CD4-positive, alpha-beta T cell treated with Interleukin-12 subunit alpha and Interleukin-12 subunit beta, for 1 hour (primary cell): ENCODE measurements at regions not wholly inside any gene's neighbourhood (a gene's known extent, or its start where the extent isn't known, plus 50 kb on each side); places are given as distances from the start of the nearest gene placed in this dataset.

Source experiments
- DNase-seq: peaks from one replicate; pipeline ENCODE4 v3.0.0-alpha.2; 2020

DNA sequence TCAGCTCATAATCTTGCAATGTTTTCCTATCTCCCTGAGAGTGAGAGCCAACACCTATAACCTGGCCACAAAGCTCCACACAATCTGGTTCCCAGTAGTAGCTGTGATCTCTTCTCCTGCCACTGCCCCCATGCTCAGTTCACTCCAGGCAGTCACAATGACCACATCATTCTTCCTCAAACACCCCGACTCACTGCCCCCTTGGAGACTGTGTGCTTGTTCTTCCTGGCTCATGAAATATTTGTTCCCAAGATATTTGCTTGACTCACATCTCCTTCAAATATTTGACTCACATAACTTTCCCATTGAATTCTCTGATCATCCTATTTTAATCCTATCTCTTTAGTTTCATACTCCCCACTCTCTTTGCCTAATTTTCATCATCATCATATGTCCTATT lies 173.7 kb downstream of the AREG start:
- DNase-seq: no peak

DNA sequence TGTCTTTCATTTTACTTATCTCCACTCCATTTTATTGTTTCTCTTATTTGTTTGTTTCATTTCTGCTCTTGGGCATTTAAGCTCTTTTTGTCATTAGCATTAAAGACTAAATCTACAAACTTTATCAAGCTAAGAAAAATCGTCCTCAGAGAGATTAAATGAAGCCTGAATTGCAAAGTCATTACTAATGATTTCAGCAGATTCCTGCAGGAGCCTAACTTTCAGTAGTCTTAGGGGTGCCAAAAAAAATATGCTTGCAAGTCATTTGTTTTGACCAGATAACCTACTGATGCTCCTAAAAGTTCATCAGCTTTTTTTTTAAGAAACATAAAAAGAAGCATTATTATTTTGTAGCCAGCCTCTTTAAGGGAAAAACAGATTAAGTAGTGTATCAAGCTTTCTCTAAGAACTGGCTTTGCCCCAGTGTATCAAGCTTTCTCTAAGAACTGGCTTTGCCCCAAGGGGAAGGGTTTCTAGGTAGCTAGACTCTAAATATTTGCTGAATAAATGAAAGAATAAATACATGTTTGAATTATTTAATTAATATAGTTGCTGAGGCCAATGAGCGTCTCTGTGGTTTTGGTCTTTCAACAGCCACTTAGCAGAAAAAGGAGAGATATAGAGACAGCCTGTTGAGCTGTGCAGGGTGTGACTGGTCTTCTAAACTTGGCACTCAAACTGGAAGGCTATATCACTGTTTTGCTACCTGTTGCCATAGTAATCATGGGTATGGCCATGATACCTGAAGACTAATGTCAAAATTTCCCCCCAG lies 174.2 kb downstream of the BTC start:
- no peak for DNase-seq

DNA sequence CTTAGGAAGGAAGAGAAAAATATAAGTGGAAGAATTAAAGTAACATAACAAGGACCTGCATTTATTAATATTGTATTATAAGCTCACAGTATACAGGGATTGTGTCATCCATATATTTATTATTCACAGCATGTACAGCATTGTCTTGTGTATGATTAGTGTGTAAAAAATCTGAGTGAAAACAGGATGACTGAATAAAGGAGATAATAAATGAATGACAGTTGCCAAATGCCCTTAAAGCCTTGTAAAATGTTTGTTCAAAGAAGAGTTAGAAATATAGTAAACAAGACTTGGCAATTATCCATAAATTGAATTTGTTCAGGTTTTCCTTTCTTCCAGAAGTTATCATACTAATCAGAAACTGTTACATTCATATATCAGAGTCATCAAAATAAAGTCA lies 172.7 kb downstream of the BTC start:
- no peak for DNase-seq

DNA sequence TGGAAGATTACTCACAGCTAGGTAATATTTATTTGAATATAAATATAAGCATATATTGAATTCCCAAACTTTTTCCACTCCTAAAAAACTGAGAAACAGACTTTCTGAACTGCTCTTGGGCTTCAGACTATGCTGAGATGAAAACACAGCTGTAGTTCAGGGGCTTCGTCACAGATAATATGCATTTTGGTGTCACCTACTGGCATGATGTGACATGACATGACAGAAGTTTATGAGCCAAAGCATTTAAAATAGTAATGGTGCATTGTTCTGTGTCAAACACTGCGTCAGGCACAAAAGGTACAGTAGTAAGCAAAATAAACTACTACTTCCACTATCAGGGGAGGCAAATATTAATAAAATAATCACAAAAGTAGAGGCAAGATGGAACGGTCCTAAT lies 171.3 kb downstream of the BTC start:
- peak; percentile 36 for DNase-seq

DNA sequence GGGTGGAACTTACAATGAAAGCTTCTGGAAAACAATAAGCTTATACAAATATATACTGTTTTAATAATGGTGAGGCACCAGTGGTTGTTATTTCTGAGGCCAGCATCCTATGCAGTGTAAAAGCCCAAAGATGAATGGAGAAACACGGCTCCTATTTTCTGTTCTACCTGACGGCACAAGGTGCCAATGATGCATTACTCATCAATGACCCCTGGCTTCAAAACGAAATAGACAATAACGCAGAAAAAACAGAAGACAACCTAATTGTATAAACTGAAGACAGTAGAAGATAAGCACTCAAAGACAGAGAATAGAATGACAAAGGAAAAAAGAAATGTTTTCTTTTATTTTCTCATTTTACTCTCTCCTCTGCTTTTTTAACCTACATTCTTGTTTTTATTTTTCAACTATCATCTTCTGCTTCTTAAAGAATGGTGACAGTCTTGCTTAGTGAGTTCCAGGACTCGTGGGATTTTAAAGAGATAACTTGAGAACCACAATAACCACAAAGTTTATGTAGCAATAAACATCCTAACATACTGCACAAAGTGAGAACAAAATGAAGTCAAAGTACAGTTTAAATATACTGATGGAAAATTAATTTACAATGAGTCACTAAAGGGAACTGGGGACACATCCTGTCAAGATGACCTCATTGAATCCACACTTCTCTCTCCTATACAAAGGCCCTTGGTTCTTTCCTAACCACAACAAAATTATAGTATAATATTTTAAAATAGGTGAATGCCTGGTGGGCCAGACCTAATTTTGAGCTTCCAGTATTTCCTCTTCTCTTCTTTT lies 169.8 kb downstream of the BTC start:
- no peak for DNase-seq

DNA sequence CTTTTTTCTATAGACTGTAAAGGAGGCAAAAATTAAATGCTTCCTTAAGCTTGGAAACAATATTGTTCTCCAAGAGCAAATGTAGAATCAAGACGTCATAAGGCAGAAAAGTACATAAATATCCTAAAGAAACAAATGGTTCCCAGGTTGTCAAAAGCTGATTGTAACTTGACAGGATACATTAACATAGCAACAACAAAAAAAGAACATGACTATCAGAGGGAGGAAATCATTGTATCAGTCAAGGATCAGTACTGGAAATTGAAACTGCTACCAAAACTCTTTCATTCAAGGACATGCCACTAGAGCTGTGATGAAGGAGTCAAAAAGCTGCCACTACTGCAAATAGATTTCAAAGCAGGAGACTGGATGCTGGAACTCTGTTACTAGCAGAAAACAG lies 168.3 kb downstream of the BTC start:
- no peak for DNase-seq

DNA sequence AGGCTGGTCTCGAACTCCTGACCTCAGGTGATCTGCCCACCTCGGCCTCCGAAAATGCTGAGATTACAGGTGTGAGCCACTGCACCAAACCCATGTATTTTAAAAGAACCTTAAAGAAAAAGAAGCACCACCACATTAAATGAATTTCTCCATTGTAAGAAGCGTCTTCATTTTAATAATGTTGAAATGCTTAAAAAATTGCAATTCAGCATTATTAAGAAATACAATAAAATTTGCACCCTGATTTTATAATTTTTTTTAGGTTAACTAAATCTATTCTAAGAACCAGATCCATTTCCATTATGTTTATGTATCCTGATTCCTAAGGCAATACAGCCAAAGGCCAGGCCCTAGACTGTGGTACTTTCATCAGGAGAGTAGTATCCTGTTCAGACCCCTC lies 167.2 kb downstream of the BTC start:
- no peak for DNase-seq

DNA sequence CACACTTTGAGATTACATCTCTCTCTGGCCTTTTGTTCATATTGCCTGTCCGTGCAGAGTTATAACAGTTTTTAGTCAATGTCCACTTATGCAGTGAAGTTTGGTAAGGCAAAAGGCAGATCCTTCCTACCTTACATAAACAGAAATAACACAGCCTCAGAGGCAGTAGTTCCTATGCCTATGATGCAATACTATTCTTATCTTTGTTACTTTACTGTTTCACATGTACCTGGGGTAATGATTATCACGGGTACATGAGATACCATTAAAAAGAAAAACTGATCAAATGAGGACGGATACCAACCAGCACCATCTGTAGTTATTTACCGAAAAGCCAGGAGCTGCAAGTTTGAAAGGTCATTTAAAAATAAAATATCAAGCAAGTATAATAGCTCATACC lies 166.8 kb downstream of the BTC start:
- DNase-seq: no peak

DNA sequence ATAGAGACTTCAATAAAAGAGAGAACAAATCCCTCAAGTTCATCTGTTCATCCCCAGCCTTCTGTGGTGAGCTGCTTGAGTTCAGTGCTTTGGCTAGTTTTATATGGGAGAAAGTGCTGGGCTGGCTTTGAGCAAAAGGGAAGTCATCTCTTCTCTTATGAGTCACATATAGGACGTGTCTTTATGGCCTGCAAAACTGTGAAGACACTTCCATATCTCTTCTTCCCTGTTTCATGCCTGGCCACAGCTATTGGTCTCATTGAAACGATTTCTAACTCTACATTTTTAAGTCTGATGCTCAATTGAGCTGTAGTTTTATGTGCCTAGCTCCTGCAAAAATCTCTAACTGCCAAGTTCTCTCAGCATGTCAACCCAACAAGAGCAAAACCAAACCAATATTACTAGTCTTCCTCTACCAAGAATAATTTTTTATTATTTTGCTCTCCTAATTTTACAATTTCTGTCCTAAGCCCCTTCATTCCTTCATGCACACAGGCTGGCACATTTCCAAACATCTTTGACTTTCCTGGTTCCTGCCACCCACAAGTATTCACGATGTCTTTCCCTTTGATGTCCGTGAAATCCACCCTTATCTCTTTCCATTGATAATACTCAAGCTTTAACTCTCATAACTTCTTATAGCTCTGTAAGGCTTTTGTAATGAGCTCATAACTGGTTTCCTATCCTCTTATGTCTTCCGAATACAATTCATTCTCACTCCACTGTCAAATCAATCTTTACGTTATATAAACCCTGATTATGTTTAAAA lies 165.3 kb downstream of the BTC start:
- peak; percentile 3 for DNase-seq

DNA sequence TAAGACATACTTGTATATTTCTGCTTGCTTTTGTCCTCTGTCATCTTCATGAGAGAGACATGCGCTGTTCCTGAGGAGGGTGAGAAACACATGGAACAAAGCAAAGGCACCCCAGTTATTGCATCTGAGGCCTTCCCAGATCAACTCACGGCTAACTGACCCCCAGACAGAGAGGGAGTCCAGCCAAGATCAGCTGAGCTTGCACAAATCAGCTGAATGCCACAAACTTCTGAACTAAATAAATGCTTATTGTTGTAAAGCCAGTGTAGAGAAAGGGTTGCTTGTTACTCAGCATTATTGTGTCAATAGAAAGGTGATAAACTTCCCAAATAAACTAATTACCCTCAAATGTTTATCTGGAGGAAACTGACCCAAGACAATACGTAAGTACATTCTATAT lies 163.8 kb downstream of the BTC start:
- no peak for DNase-seq

DNA sequence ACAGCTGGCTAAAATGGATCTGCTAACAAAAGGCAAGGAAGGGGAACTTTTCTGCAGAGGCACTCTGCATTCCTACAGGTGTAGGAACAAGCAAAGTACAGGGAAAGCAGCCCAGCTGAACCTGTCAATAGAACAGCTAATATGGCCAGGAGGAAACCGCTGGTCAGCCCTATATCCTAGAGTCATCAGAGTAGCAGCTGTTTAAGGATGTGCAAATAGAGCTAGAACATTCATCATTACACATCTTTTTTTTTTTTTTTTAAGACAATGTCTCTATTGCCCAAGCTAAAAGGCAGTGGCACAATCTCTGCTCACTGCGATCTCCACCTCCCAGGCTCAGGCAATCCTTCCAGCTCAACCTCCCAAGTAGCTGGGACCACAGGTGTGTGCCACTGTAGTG lies 163.0 kb downstream of the BTC start:
- no peak for DNase-seq

DNA sequence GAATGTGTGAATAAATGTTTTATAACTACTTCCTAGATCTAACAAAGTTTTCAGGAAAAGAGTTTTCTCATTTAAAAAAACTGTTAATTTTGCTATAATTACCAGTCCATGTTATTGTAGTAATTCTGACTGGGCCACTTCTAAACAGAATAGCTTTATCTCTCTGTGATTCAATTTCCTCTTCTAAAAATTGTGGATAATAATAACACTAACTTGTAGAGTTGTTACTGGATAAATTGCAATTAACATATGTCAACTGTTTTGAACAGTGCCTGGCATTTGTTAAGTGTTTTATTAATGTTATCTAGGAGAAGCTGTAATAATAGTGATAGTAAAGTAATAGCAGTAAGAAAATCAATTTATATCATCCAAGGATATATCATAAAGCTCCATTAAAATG lies 162.3 kb downstream of the BTC start:
- no peak for DNase-seq

DNA sequence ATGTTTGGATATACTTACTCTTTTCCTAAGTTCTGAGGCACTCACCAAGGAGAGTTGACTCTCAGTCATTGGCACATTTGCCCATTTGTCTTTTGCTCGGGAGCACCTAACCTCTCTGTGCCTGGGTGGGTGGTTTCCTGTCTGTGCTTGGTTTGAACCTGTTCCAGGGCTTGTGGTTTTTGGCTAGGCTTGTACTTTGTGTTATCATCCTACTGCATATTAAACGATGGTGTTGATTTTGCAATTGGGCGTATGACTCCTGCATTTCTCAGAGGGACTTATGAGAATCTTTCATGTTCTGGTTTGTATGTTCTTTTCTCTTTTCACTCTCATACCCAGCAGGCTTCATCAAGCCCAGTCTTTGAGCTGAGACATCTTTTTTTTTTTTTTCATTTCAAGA lies 161.7 kb downstream of the BTC start:
- DNase-seq: peak; percentile 39

DNA sequence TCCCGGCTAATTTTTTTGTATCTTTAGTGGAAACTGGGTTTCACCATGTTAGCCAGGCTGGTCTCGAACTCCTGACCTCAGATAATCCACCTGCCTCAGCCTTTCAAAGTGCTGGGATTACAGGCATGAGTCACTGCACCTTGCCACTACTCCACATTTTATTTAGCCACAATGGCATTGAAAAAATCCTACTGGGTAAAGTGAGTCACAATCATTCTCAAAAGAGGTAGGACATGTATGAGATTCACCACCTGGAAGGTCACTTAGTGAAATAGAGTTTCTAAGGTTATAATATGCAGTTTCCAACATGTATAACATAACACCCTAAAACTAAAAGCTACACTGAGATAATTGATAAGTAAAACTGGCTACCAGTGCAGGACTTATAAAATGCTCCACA lies 159.2 kb downstream of the BTC start:
- DNase-seq: no peak

DNA sequence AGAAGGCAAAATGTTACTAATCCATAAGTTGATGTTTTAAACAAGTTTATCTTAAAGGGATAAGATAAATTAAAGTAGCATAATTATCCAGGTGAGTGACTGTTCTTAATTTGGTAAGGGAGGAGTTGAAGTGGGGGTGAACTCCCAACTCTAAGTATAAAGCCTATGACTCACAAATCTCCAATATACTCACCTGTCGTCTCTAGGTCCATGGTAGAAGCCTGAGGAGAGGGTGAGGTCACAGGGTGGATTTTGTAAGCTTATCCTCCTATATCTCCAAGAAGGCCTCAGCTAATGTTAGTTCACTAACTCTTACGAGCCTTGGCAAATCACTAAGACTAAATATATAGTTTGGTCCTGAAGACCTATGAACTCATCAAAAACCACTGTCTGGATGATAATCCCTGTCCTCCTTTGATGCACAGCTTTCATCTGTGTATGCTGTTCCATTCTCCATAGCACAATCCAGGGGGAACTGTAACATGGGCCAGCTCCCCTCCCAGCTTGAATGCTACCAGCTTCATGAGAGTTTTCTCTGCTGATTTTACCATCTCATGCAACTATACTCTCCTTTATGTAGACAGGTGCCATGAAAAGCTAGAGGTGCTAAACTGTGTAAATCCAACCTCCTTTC lies 158.7 kb downstream of the BTC start:
- DNase-seq: no peak

DNA sequence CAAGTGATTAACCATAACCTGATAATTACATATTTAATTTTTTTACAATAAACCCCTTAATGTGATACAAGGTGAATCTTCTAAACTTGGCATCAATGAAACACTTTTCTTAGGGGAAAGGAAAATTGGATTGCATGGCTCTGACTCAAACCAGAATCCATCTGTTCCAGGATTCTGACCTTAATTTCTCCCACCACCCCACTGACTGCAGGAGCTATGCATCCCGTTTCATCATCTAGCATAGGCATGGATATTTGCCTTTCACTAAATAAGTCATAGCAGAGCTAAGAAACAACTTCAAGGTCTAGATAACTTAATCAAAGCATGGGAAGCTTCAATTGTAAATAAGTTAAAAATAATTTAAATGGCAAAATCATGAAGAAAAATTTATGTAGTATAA lies 156.3 kb downstream of the BTC start:
- DNase-seq: no peak

DNA sequence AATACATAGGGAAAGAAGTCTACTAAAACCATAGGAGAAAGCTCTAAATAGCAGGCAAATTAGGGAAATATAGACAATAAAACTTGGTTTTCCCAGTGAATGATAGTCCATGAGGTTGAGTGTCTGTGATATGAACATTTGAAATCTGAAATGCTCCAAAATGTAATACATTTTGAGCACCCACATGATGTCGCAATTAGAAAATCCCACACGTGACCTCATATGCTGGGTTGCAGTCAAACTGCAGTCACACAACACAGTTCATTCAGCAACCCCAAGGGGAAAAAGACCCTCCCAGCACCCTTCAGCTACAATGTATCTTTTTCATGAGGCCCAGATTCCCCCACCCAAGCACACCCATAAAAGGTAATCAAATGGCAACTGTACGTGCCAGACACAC lies 155.6 kb downstream of the BTC start:
- DNase-seq: no peak

DNA sequence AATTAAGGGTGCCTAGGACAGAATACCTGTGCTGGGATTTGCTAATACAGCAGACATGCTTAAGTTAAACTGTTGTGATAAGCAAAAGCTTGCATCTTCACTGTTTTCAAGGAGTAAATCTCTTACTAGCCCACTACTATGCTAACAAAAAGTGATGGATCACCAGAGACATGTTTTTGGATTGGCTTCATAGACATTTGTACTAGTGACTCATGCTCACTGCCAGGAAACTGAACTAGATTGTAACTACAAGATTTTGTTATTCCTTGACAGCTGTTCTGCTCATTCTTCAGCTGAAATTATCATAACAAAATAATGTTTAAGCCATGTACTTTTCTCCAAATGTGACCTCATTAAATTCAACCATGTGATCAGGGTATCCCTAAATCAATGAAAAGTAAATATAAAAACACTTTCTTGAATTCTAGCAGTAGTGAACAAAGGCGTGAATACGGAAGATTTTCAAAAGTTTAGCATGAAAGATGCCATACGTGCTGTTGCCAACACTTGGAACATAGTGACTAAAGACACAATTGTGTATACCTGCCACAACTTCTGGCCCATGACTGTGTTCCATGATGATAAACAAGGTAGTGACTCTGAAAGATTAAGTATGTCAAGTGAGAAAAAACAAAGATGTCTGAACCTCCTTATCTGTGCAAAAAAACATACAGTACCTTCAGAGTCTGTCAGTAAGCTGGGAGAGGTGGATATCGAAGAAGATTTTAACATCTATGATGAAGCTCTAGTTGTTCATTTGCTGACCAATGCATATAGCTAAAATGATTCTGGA lies 154.0 kb downstream of the BTC start:
- DNase-seq: no peak

DNA sequence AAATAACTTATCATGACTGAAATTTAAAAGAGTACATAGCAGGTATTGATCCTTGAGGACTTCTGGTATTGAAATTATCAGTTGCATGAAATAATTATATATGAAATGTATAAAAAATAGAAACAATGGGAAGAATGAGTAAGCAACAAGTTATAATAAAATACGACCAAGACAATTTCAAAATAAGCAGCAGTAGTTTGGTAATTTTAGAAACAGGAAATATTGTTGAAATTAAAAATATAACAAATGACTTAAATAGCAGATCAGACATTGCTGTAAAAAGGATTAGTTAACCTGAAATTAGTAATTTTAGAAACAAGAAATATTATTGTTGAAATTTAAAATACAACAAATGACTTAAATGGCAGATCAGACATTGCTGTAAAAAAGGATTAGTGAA lies 152.3 kb downstream of the BTC start:
- no peak for DNase-seq

DNA sequence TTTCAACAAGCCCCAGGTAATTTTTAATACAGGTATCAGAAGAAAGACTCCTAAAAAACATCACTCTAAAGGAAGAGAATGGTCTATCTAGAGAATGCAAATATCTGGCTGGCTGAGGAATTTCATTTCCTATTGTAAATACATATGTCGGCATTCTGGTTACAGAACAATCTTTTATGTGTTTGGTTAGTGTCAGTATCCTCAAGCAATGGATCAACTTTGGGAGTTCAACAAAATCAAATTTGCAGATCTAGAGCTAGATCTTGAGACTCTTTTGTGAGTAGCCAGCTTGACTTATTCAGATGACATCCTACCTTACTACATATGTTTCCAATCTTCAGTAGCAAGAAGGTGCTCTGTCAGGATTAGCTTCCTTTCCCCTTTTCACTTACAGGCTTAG lies 145.1 kb downstream of the BTC start:
- no peak for DNase-seq

DNA sequence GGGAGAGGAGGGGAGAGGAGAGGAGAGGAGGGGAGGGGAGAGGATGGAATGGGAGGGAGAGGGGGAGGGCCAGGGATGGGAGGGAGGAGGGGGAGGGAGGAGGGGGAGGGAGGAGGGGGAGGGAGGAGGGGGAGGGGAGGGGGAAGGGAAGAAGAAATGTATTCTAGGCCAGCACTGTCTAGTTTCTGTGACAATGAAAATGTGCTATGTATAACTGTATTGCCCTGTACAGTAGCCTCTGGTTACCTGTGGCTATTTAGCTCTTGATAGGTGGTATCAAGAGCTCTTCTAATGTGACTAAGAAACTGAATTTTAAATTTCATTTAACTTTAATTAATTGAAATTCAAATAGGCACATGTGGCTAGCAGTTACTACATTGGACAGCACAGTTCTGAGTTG lies 143.1 kb downstream of the BTC start:
- DNase-seq: no peak
